GM12878 (cell line): ENCODE measurements at regions not wholly inside any gene's neighbourhood (a gene's known extent, or its start where the extent isn't known, plus 50 kb on each side); places are given as distances from the start of the nearest gene placed in this dataset.

Experiments
- ATAC-seq: fragments of 200-7000 bp; cut with Tn5 transposase; 3 replicates; pipeline ENCODE4 v1.9.1; 2020; ENCODE audit warnings: mild to moderate bottlenecking, moderate library complexity
- BruUV-seq: library from RNA; stranded (reverse); fragments of 400-500 nt; replicated peaks from 2 replicates; lab custom pipeline; 2021; lab: Mats Ljungman, UMichigan
- CTCF ChIA-PET: fragments of 300-600 bp; sonication (Branson Sonifier 250); formaldehyde crosslinking; extraction: SDS; loops from one replicate; lab custom pipeline; 2021; ENCODE audit warnings: inconsistent platforms; lab: Yijun Ruan, JAX
- POLR2A ChIA-PET: fragments of 350-600 bp; formaldehyde crosslinking; extraction: SDS; loops from one replicate; lab custom pipeline; 2021; ENCODE audit warnings: inconsistent platforms; lab: Charles Lee
- RAD21 ChIA-PET: fragments of 300-600 bp; sonication (Branson Sonifier 250); formaldehyde crosslinking; loops from one replicate; lab custom pipeline; 2023; ENCODE audit warnings: antibody characterized with exemption; ENCODE audit not compliant: unreplicated experiment; lab: Charles Lee
- SMC1A ChIA-PET: fragments of 300-600 bp; sonication (Branson Sonifier 250); formaldehyde crosslinking; loops from one replicate; lab custom pipeline; 2023; ENCODE audit not compliant: unreplicated experiment, uncharacterized antibody; lab: Charles Lee
- DNase-seq: peaks from one replicate; pipeline ENCODE4 v3.0.0-alpha.2; 2011; ENCODE audit warnings: low read depth, low spot score
- FAIRE-seq: peaks from 3 replicates; lab custom pipeline; 2011; peaks lifted over from hg19 to GRCh38; lab: Jason Lieb, UNC
- H2AFZ ChIP-seq: 2 replicates; pipeline ENCODE4 v1.6.0; 2011; ENCODE audit warnings: low read depth, low read length, control low read depth; ENCODE audit not compliant: control insufficient read depth
- H3K27ac ChIP-seq: 2 replicates; pipeline ENCODE4 v1.5.1; 2011; ENCODE audit warnings: control low read depth; ENCODE audit not compliant: control insufficient read depth, insufficient read depth
- H3K27me3 ChIP-seq, 2 experiments: replicated peaks in 1 of 2; 2 replicates each; pipeline versions ENCODE4 v1.6.0 to v1.6.1; 2011; ENCODE audit warnings: low read length in 1 of 2; ENCODE audit not compliant: control insufficient read depth in 2 of 2, insufficient read depth in 2 of 2
- H3K36me3 ChIP-seq, 2 experiments: 2 replicates each; pipeline ENCODE4 v1.5.1; 2011; ENCODE audit warnings: low read length in 1 of 2; ENCODE audit not compliant: control insufficient read depth in 2 of 2, insufficient read depth in 2 of 2
- H3K4me1 ChIP-seq: 2 replicates; pipeline ENCODE4 v1.6.1; 2011; ENCODE audit warnings: mild to moderate bottlenecking, low read length, moderate library complexity, mixed read lengths; ENCODE audit not compliant: control insufficient read depth, insufficient read depth
- H3K4me2 ChIP-seq: 2 replicates; pipeline ENCODE4 v1.6.0; 2011; ENCODE audit warnings: control low read depth; ENCODE audit not compliant: control insufficient read depth, insufficient read depth
- H3K4me3 ChIP-seq: fragments of 200-600 bp; sonication (generic); 2 replicates; pipeline ENCODE4 v1.5.1; 2016
- H3K79me2 ChIP-seq: 2 replicates; pipeline ENCODE4 v1.6.0; 2011; ENCODE audit warnings: low read length; ENCODE audit not compliant: control insufficient read depth, insufficient read depth
- H3K9ac ChIP-seq: 2 replicates; pipeline ENCODE4 v1.8.0; 2011; ENCODE audit warnings: low read length, control low read depth, mixed read lengths; ENCODE audit not compliant: control insufficient read depth, insufficient read depth
- H3K9me3 ChIP-seq: replicated peaks from 3 replicates; pipeline ENCODE4 v1.5.1; 2011; ENCODE audit warnings: mild to moderate bottlenecking, low read length; ENCODE audit not compliant: control insufficient read depth, insufficient read depth
- H4K20me1 ChIP-seq: 2 replicates; pipeline ENCODE4 v1.6.0; 2011; ENCODE audit not compliant: control insufficient read depth, insufficient read depth
- HSF1 ChIP-seq: fragments of 150-350 bp; IDR thresholded peaks from 2 replicates; pipeline ENCODE4 v1.6.1; 2014; ENCODE audit warnings: mild to moderate bottlenecking, low read depth, low read length
- NBN ChIP-seq: fragments of 450-650 bp; IDR thresholded peaks from 2 replicates; pipeline ENCODE4 v1.6.1; 2016
- NFYA ChIP-seq: IDR thresholded peaks from 2 replicates; pipeline ENCODE4 v1.6.1; 2011; ENCODE audit warnings: low read depth, mild to moderate bottlenecking, low read length, improper control_type of control experiment, borderline replicate concordance
- NFYB ChIP-seq: IDR thresholded peaks from 2 replicates; pipeline ENCODE4 v1.6.1; 2011; ENCODE audit warnings: low read depth, mild to moderate bottlenecking, low read length, improper control_type of control experiment, moderate library complexity; ENCODE audit not compliant: insufficient read depth
- PML ChIP-seq: IDR thresholded peaks from 2 replicates; pipeline ENCODE4 v1.6.1; 2012; ENCODE audit warnings: low read length, inconsistent platforms
- POLR2AphosphoS5 ChIP-seq: IDR thresholded peaks from 2 replicates; pipeline ENCODE4 v1.6.1; 2011; ENCODE audit warnings: mild to moderate bottlenecking, low read length, inconsistent platforms
- RELB ChIP-seq: fragments of 450-650 bp; IDR thresholded peaks from 2 replicates; pipeline ENCODE4 v1.6.1; 2017; ENCODE audit warnings: low read depth, mild to moderate bottlenecking, moderate library complexity
- RFX5 ChIP-seq: IDR thresholded peaks from 2 replicates; pipeline ENCODE4 v1.6.1; 2011; ENCODE audit warnings: low read depth, low read length, improper control_type of control experiment
- SP1 ChIP-seq: IDR thresholded peaks from one replicate; pipeline ENCODE4 v1.6.1; 2011; ENCODE audit warnings: low read depth, low read length
- STAT3 ChIP-seq: IDR thresholded peaks from 2 replicates; pipeline ENCODE4 v1.6.1; 2011; ENCODE audit warnings: low read depth, low read length, improper control_type of control experiment
- WGBS: methylation state at CpG from one replicate; pipeline ENCODE4 v1.1.6; 2016; ENCODE audit warnings: low lambda C conversion rate; ENCODE audit not compliant: insufficient replicate concordance, insufficient coverage; ENCODE audit errors: missing lambda C conversion rate; 5-methylcytosine and 5-hydroxymethylcytosine counted together
- in situ Hi-C: fragments of 300-500 bp; cut with MboI; formaldehyde crosslinking; loops from 9 replicates; pipeline ENCODE4 v1.14.3; 2018; ENCODE audit warnings: mixed read lengths
- intact Hi-C: fragments of 100-400 bp; cut with micrococcal nuclease; formaldehyde crosslinking; loops from one replicate; pipeline ENCODE4 v1.14.2; 2022; ENCODE audit not compliant: unreplicated experiment

- ChIA-PET SMC1A (interaction anchor here (0.6 to 1.5 kb wide), 5 partner anchors 10 to 403 kb away, joined by 3 to 4 read pairs (median 3); no protein-coding TSS in a partner anchor), CTCF (no interaction called here), POLR2A (no interaction called here)
- H2AFZ ChIP-seq, result no peak overlapping the region
- H3K9ac ChIP-seq, result no peak overlapping the region
- no peaks in the 10 kb centered on the region for H3K36me3 ChIP-seq
- H3K27ac ChIP-seq, result no peak overlapping the region
- TF ChIP-seq SP1 (no peak), HSF1 (no peak), RELB (no peak), POLR2AphosphoS5 (no peak), NFYA (no peak), NBN (no peak), NFYB (no peak), RFX5 (no peak), STAT3 (no peak), PML (no peak)
- TF ChIP-seq, all 136 proteins: peak for 0
- H3K9me3 ChIP-seq, result no peaks in the 10 kb centered on the region
- DNase-seq (no peak), FAIRE-seq (no peak), ATAC-seq (no peak)
- in situ Hi-C loops (no loop called here), intact Hi-C loops (no loop called here)
- H3K4me1 ChIP-seq, result no peaks in the 10 kb centered on the region
- RAD21 ChIA-PET, result interaction anchor here (0.6 kb wide), 1 partner anchor 69 kb away, joined by 3 read pairs; no protein-coding TSS in a partner anchor
- no TSS peak for BruUV-seq
- no peaks in the 10 kb centered on the region for H4K20me1 ChIP-seq
- 17% methylated on average over 3 of the region's 3 CpGs for WGBS
- H3K4me3 ChIP-seq, result no peak overlapping the region
- H3K79me2 ChIP-seq, result no peaks in the 10 kb centered on the region
- H3K27me3 ChIP-seq, result no peaks in the 10 kb centered on the region
- H3K4me2 ChIP-seq, result no peak overlapping the region
Measured at GRCh38 chr6:140345935-140346334, 971.5 kb upstream of the CITED2 start.
